Ovary (tissue), 3 donors: ENCODE measurements at regions not wholly inside any gene's neighbourhood (a gene's known extent, or its start where the extent isn't known, plus 50 kb on each side); places are given as distances from the start of the nearest gene placed in this dataset.

Source experiments
- EP300 ChIP-seq: sonication (generic); formaldehyde crosslinking; IDR thresholded peaks from one replicate; pipeline ENCODE4 v1.6.1; 2017; ENCODE audit warnings: antibody characterized with exemption
- TF ChIP-seq, protein P1 (sequence below), 3 donors: fragments of 450-650 bp in 2 of 3; fragments of 200-600 bp in 1 of 3; IDR thresholded peaks; one replicate each; pipeline versions ENCODE4 v1.5.1 to v1.8.0; 2016 to 2022; ENCODE audit warnings: antibody characterized with exemption in 3 of 3, mild to moderate bottlenecking in 1 of 3
- donor health status: DM: no; HTN: no; CAD: no.

DNA sequence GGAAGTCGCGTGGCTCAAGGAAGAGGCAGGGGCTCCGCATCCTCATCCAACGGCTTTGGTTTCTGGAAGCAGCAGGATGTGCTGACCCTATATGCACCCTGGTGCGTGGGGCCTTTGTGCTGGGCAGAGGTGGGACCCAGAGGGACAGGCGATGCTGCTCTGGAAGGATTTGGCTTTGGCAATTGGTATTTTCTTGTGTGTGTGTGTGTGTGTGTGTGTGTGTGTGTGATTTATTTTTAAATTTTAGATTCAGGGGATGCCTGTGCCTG lies 321.9 kb upstream of the ZNF507 start:
- TF ChIP-seq, protein P1, sequence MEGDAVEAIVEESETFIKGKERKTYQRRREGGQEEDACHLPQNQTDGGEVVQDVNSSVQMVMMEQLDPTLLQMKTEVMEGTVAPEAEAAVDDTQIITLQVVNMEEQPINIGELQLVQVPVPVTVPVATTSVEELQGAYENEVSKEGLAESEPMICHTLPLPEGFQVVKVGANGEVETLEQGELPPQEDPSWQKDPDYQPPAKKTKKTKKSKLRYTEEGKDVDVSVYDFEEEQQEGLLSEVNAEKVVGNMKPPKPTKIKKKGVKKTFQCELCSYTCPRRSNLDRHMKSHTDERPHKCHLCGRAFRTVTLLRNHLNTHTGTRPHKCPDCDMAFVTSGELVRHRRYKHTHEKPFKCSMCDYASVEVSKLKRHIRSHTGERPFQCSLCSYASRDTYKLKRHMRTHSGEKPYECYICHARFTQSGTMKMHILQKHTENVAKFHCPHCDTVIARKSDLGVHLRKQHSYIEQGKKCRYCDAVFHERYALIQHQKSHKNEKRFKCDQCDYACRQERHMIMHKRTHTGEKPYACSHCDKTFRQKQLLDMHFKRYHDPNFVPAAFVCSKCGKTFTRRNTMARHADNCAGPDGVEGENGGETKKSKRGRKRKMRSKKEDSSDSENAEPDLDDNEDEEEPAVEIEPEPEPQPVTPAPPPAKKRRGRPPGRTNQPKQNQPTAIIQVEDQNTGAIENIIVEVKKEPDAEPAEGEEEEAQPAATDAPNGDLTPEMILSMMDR (IDR thresholded peaks at IDR 0.05) = no peak
- TF ChIP-seq EP300 = no peak
